Prostate gland (tissue), 2 donors: ENCODE measurements at regions not wholly inside any gene's neighbourhood (a gene's known extent, or its start where the extent isn't known, plus 50 kb on each side); places are given as distances from the start of the nearest gene placed in this dataset.

ENCODE experiments used
- DNase-seq: peaks from one replicate; pipeline ENCODE4 v3.0.0-alpha.2; 2019; ENCODE audit warnings: low spot score
- H3K27ac ChIP-seq, 2 donors: fragments of 200-600 bp; sonication (generic); 2 replicates each; pipeline ENCODE4 v1.5.1; 2017 to 2019
- H3K27me3 ChIP-seq: fragments of 200-600 bp; sonication (generic); replicated peaks from 2 replicates; pipeline ENCODE4 v1.5.1; 2019; ENCODE audit not compliant: insufficient read depth
- H3K36me3 ChIP-seq, 2 donors: fragments of 200-600 bp; sonication (generic); 1 replicate in 1 of 2; 2 replicates in 1 of 2; pipeline versions ENCODE4 v1.5.1 to v1.8.1; 2017 to 2019
- H3K4me1 ChIP-seq: fragments of 200-600 bp; sonication (generic); replicated peaks from 2 replicates; pipeline ENCODE4 v1.5.1; 2019
- H3K4me3 ChIP-seq, 2 donors: fragments of 200-600 bp; sonication (generic); 2 replicates each; pipeline ENCODE4 v1.5.1; 2017 to 2019
- H3K9me3 ChIP-seq: fragments of 200-600 bp; sonication (generic); 2 replicates; pipeline ENCODE4 v1.5.1; 2017
- POLR2A ChIP-seq: fragments of 450-650 bp; IDR thresholded peaks from one replicate; pipeline ENCODE4 v1.6.1; 2016; ENCODE audit warnings: antibody characterized with exemption, mild to moderate bottlenecking
- POLR2AphosphoS5 ChIP-seq: sonication (generic); formaldehyde crosslinking; IDR thresholded peaks from one replicate; pipeline ENCODE4 v1.6.1; 2017; ENCODE audit warnings: antibody characterized with exemption
- WGBS: methylation state at CpG from one replicate; pipeline ENCODE4 v1.1.5; 2018; 5-methylcytosine and 5-hydroxymethylcytosine counted together
- intact Hi-C: fragments of 100-400 bp; cut with DNase I; formaldehyde crosslinking; loops from one replicate; pipeline ENCODE4 v1.14.2; 2022
- TF ChIP-seq, protein P1 (sequence below), 4 experiments: fragments of 200-600 bp in 2 of 4; fragments of 450-650 bp in 2 of 4; sonication (generic) in 2 of 4; IDR thresholded peaks; 1 replicate in 3 of 4; 2 replicates in 1 of 4; pipeline ENCODE4 v1.5.1; 2016 to 2019; ENCODE audit warnings: antibody characterized with exemption in 4 of 4, mild to moderate bottlenecking in 2 of 4, moderate library complexity in 2 of 4

GRCh38 chr13:111485491-111486250 lies 165.2 kb downstream of the TEX29 start:
- Histone ChIP-seq H3K4me1 (no peaks in the 10 kb centered on the region), H3K9me3 (no peaks in the 10 kb centered on the region), H3K27ac (no peak overlapping the region), H3K36me3 (no peaks in the 10 kb centered on the region), H3K4me3 (no peak overlapping the region), H3K27me3 (no peaks in the 10 kb centered on the region)
- TF ChIP-seq POLR2A = no peak
- TF ChIP-seq POLR2AphosphoS5 = no peak
- TF ChIP-seq, protein P1, sequence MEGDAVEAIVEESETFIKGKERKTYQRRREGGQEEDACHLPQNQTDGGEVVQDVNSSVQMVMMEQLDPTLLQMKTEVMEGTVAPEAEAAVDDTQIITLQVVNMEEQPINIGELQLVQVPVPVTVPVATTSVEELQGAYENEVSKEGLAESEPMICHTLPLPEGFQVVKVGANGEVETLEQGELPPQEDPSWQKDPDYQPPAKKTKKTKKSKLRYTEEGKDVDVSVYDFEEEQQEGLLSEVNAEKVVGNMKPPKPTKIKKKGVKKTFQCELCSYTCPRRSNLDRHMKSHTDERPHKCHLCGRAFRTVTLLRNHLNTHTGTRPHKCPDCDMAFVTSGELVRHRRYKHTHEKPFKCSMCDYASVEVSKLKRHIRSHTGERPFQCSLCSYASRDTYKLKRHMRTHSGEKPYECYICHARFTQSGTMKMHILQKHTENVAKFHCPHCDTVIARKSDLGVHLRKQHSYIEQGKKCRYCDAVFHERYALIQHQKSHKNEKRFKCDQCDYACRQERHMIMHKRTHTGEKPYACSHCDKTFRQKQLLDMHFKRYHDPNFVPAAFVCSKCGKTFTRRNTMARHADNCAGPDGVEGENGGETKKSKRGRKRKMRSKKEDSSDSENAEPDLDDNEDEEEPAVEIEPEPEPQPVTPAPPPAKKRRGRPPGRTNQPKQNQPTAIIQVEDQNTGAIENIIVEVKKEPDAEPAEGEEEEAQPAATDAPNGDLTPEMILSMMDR (IDR thresholded peaks at IDR 0.05) = no peak
- intact Hi-C loops = no loop called here
- 93% methylated on average over 20 of the region's 20 CpGs for WGBS
- no peak for DNase-seq

DNA sequence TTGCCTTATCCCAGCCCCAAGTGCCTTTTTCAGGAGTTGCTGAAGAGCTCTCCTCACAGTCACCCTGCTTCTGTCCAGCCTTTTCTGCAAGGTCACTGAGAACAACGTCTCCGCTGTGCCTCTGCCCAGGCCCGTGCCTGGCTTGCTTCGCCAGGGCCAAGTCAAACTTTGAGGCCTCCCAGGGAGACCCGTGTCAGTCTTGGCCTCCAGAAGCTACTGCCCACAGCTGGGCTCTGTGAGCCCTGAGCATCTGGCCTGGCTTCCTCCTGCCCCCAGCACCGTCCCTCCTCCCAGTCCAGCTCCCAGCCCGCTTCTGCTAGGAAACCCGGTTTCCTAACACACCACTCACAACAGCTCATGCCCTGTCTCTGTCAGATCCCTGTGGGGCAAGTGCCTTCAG lies 165.9 kb downstream of the TEX29 start:
- Histone ChIP-seq H3K27me3 (no peaks in the 10 kb centered on the region), H3K4me1 (no peaks in the 10 kb centered on the region), H3K36me3 (no peaks in the 10 kb centered on the region), H3K9me3 (no peaks in the 10 kb centered on the region), H3K27ac (no peak overlapping the region), H3K4me3 (no peak overlapping the region)
- intact Hi-C loops = no loop called here
- TF ChIP-seq, protein P1 (IDR thresholded peaks at IDR 0.05) = no peak
- TF ChIP-seq POLR2AphosphoS5 = no peak
- TF ChIP-seq POLR2A = no peak
- DNase-seq = no peak
- 93% methylated on average over 8 of the region's 8 CpGs for WGBS

- TF ChIP-seq POLR2AphosphoS5 (no peak), POLR2A (no peak)
- TF ChIP-seq, protein P1 (IDR thresholded peaks at IDR 0.05) = no peak
- no peak overlapping the region for H3K4me3 ChIP-seq
- 92% methylated on average over 6 of the region's 6 CpGs for WGBS
- H3K27ac ChIP-seq = no peak overlapping the region
- H3K9me3 ChIP-seq = no peaks in the 10 kb centered on the region
- intact Hi-C loops = no loop called here
- H3K4me1 ChIP-seq = no peaks in the 10 kb centered on the region
- H3K36me3 ChIP-seq = no peaks in the 10 kb centered on the region
- no peaks in the 10 kb centered on the region for H3K27me3 ChIP-seq
- DNase-seq = no peak
Measured at GRCh38 chr13:111486801-111487200, 166.4 kb downstream of the TEX29 start.

DNA sequence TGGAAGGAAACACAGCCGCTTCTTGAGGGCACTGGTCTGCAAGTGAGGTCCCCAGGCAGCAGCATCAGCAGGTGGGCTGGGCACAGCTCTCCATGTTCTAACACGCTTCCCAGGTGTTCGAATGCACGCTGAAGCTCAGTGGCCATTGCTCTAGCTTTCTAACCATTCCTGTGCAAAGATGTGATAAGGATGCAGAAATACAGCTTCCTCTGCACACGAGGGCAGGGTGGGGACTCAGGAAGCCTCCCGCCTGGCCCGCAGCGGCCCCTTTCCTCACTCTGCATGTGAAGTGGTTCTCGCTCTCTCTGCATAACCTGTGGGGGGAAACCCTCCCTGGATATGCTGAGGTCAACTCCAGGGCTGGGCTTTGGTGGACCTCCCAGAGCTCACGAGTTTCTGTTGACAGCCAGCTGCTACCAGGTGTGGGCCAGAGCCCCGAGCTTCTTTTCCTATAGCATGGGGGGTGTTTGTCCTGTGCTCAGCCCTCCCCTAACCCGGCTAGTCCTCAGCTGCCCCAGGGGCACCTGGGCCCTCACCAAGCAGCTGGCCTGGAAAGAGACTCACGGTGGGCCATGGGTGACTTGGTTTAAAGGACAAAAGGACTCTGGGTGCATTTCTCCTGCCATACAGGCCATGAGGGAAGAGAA lies 168.2 kb downstream of the TEX29 start:
- no peaks in the 10 kb centered on the region for H3K4me1 ChIP-seq
- H3K36me3 ChIP-seq = no peaks in the 10 kb centered on the region
- no peak overlapping the region for H3K4me3 ChIP-seq
- no peak overlapping the region for H3K27ac ChIP-seq
- WGBS = 78% methylated on average over 13 of the region's 13 CpGs
- H3K9me3 ChIP-seq = no peaks in the 10 kb centered on the region
- intact Hi-C loops = no loop called here
- no peak for DNase-seq
- no peaks in the 10 kb centered on the region for H3K27me3 ChIP-seq
- TF ChIP-seq POLR2A (no peak), POLR2AphosphoS5 (no peak)
- TF ChIP-seq, protein P1 (IDR thresholded peaks at IDR 0.05) = no peak

- Histone ChIP-seq H3K4me1 (no peaks in the 10 kb centered on the region), H3K36me3 (no peaks in the 10 kb centered on the region), H3K27ac (no peak overlapping the region), H3K9me3 (no peaks in the 10 kb centered on the region), H3K4me3 (no peak overlapping the region), H3K27me3 (no peaks in the 10 kb centered on the region)
- no peak for DNase-seq
- intact Hi-C loops = no loop called here
- 74% methylated on average over 8 of the region's 8 CpGs for WGBS
- TF ChIP-seq POLR2AphosphoS5 (no peak), POLR2A (no peak)
- TF ChIP-seq, protein P1 (IDR thresholded peaks at IDR 0.05) = no peak
Measured at GRCh38 chr13:111489301-111489700, 168.9 kb downstream of the TEX29 start.
